Cardiac fibroblast (primary cell): ENCODE measurements at regions not wholly inside any gene's neighbourhood (a gene's known extent, or its start where the extent isn't known, plus 50 kb on each side); places are given as distances from the start of the nearest gene placed in this dataset.

Source experiments
- DNase-seq, 2 donors: peaks; one replicate each; pipeline versions ENCODE4 v3.0.0 to v3.0.0-alpha.2; 2010; ENCODE audit warnings: low read depth in 2 of 2
- H3K4me3 ChIP-seq, 2 donors: replicated peaks in 1 of 2; 1 replicate in 1 of 2; 2 replicates in 1 of 2; pipeline ENCODE4 v1.5.1; 2011; ENCODE audit warnings: low read depth in 2 of 2, low read length in 2 of 2, mild to moderate bottlenecking in 2 of 2, moderate library complexity in 1 of 2
- TF ChIP-seq, protein P1 (sequence below): IDR thresholded peaks from one replicate; pipeline ENCODE4 v1.5.1; 2011; ENCODE audit warnings: low read depth, mild to moderate bottlenecking, low read length, inconsistent platforms

DNA sequence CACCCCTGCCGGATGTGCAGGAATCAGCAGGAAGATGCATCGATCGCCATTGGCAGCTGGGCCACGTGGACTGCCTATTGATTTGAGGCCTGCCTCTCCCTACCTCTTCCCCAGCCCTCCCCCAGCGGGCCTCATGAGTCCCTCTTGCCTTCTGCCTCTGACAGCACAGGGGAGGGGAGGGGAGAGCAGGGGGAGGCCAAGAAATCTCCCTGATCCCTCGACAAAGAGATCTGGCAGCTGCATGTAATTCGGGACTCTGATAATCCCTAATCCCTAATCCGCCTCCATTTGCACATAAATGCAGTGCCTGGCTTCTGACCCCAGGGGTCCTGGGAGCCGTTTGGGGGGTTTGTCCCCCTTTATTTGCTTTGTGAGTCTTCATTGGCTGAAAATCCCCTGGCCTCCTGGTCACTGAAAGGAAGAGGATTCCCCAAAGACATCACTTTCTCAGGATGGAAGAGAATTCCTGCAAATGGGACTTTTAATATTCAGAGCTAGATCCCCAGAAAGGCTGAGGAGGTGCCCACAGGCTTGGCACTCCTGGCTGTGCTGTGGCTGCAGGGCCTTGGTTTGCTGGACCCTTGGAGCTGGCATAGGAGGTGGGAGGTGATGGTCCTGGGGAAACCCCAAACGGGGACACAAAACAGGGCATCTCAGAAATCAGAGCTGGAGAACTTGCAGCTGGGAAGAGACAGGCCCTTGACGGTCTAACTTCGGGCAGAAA lies 239.4 kb upstream of the POU3F1 start:
- TF ChIP-seq, protein P1, sequence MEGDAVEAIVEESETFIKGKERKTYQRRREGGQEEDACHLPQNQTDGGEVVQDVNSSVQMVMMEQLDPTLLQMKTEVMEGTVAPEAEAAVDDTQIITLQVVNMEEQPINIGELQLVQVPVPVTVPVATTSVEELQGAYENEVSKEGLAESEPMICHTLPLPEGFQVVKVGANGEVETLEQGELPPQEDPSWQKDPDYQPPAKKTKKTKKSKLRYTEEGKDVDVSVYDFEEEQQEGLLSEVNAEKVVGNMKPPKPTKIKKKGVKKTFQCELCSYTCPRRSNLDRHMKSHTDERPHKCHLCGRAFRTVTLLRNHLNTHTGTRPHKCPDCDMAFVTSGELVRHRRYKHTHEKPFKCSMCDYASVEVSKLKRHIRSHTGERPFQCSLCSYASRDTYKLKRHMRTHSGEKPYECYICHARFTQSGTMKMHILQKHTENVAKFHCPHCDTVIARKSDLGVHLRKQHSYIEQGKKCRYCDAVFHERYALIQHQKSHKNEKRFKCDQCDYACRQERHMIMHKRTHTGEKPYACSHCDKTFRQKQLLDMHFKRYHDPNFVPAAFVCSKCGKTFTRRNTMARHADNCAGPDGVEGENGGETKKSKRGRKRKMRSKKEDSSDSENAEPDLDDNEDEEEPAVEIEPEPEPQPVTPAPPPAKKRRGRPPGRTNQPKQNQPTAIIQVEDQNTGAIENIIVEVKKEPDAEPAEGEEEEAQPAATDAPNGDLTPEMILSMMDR = no peak
- H3K4me3 ChIP-seq = no peak overlapping the region
- DNase-seq = no peak

DNA sequence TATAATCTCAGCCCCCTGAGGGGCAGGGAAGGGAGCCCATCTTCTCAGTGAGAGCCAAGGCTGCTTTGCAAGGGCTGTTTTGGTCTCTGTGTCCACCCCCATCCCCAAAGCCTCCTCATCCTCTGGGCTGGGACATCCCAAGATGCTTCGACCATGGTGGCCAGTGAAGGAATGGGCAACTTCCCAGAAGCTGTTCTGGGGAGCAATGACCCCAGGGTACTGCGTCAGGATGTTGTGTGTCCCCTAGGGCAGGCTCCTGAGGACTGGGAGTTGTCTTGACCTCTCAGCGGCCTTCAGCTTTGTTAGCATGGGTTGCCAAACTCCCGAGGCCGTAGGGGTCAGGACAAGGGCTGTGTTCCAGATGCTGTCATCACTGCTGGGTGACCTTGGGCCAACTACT lies 238.4 kb upstream of the POU3F1 start:
- no peak for DNase-seq
- no peak overlapping the region for H3K4me3 ChIP-seq
- TF ChIP-seq, protein P1 = no peak

DNA sequence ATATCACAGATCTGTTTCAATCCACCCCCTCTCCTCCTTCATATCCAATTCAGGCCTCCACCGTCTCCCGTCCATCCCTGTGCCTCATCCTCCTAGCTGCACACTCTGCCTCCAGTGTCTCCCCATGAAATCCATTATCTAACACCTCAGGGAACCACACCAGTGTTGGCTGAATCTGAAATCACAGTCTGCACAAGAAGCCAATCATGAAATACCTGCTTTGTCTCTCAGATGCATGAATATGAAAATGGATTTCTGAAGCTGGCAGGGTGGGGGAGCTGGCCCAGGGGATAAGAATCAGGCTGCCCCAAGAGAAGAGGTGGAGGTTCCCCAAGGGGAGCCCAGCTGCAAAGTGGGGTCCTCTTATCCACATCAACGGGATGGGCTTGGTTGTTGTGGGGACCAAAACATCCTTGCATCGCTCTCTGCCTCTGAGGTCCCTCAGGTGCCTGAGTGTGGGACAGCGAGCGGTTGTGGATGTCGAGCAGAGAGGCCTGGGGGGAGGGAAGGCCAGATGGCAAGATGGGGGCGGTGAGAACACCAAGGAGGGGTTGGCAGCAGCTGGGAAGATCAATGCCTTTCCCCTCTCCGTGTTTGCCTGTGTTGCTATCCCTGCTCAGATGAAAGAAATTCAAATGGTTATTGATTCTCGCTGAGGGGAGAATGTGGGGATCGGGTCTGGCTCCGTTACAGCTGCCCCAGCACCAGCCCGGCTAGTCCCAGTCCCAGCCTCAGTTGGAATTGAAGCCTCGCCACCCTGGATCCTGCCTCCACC lies 237.3 kb upstream of the POU3F1 start:
- H3K4me3 ChIP-seq = no peak overlapping the region
- DNase-seq = no peak
- TF ChIP-seq, protein P1 = no peak

DNA sequence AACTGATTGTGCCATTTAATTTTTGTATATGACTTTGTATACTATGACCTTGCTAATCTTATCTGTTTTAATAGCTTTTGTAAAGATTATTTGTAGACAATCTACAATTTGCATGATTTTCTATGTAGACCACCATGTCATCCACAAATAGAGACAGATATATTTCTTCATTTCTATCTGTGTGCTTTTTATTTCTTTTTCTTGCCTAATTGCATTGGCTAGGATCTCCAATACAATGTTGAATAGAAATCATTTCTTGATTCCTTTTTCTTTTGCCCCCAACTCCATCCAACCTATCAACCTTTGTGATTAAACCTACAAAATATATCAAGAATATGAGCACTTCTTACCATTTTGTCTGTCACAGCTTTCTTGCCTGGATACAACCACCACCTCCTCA lies 232.6 kb upstream of the POU3F1 start:
- no peak overlapping the region for H3K4me3 ChIP-seq

DNA sequence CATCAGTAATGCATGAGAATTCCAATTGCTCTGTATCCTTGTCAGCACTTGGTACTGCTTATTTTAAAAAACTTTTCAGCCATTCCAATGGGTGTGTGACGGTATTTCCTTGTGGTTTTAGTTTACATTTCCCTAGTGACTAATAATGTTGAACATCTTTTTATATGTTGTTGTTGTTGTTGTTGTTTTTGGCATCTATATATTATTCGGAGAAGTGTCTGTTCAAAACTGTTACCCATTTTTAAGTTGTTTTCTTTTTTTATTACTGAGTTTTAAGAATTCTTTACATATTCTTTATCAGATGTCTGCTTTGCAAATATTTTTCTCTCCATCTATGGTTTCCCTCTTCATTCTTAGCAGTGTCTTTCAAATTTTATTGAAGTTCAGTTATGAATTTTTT lies 231.1 kb upstream of the POU3F1 start:
- no peak overlapping the region for H3K4me3 ChIP-seq
- TF ChIP-seq, protein P1 = no peak
- DNase-seq = no peak

More for the DNA sequence above, 232.6 kb upstream of the POU3F1 start:
- TF ChIP-seq, protein P1 = no peak
- no peak for DNase-seq

DNA sequence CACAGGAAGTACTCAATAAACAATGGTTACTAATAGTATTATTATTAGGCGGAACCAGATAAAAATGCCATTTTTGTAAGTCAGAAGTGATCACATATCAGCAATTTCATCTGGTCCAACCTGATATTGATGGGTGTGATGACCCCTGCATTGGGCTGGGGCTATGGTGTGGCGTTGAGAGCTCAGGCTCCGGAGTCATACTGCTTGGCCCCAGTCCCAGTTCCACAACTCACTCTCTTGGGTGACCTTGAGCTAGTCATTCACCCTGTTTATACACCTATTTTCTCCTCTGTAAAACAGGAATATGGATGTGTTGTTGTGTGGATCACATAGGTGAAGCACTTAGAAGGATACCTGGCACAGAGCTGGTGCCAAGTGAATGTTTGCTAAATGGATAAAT lies 229.4 kb upstream of the POU3F1 start:
- DNase-seq = no peak
- TF ChIP-seq, protein P1 = no peak
- no peak overlapping the region for H3K4me3 ChIP-seq
